ENCODE measurements at regions not wholly inside any gene's neighbourhood (a gene's known extent, or its start where the extent isn't known, plus 50 kb on each side); places are given as distances from the start of the nearest gene placed in this dataset.

GRCh38 chr3:102896851-102897621 lies 462.2 kb downstream of the ZPLD1 start:
- CTCF ChIA-PET = no interaction called here
- no peak for ATAC-seq (ENCODE audit: poor library complexity)

GRCh38 chr3:102904629-102905028 lies 469.8 kb downstream of the ZPLD1 start:
- Histone ChIP-seq H3K27me3 (ENCODE audit: control insufficient read depth in 1 of 2, insufficient read depth in 2 of 2, low read length in 2 of 2) (no peaks in the 10 kb centered on the region), H3K27ac (ENCODE audit: low read depth in 1 of 2, low read length in 2 of 2) (no peak overlapping the region), H3K4me3 (ENCODE audit: low read length) (no peak overlapping the region), H3K9me3 (ENCODE audit: control insufficient read depth in 1 of 2, insufficient read depth in 1 of 2, low read length in 2 of 2) (peaks cover 0 to 4% of the 10 kb centered on the region in 2 experiments), H3K4me1 (ENCODE audit: insufficient read depth, low read length) (no peaks in the 10 kb centered on the region), H3K36me3 (ENCODE audit: insufficient read depth, low read length) (no peaks in the 10 kb centered on the region)
- ChIA-PET CTCF (no interaction called here), POLR2A (no interaction called here)
- H3K36me3 Mint-ChIP-seq (ENCODE audit: low read depth) = no peaks in the 10 kb centered on the region
- H3K9me3 Mint-ChIP-seq = peaks cover 4% of the 10 kb centered on the region
- H3K27ac Mint-ChIP-seq = no peak overlapping the region
- H3K4me3 Mint-ChIP-seq = no peak overlapping the region
- no peak for TF ChIP-seq CTCF (IDR thresholded peaks at IDR 0.05)
- intact Hi-C loops (cut with DNase I, micrococcal nuclease) = no loop called here
- no peak for DNase-seq
- H3K4me1 Mint-ChIP-seq (ENCODE audit: low read depth) = no peaks in the 10 kb centered on the region
- H3K27me3 Mint-ChIP-seq = no peaks in the 10 kb centered on the region
- ATAC-seq (ENCODE audit: poor library complexity) = no peak

More at GRCh38 chr3:102896851-102897621, 462.2 kb downstream of the ZPLD1 start:
- Mint-ChIP-seq H3K9me3 (peaks cover 2% of the 10 kb centered on the region), H3K27me3 (no peaks in the 10 kb centered on the region), H3K4me3 (no peak overlapping the region), H3K27ac (no peak overlapping the region), H3K4me1 (ENCODE audit: low read depth) (no peaks in the 10 kb centered on the region), H3K36me3 (ENCODE audit: low read depth) (no peaks in the 10 kb centered on the region)
- H3K27me3 ChIP-seq (ENCODE audit: control insufficient read depth in 1 of 2, insufficient read depth in 2 of 2, low read length in 2 of 2) = no peaks in the 10 kb centered on the region
- no peaks in the 10 kb centered on the region for H3K4me1 ChIP-seq (ENCODE audit: insufficient read depth, low read length)
- no peak overlapping the region for H3K4me3 ChIP-seq (ENCODE audit: low read length)
- H3K9me3 ChIP-seq (ENCODE audit: control insufficient read depth in 1 of 2, insufficient read depth in 1 of 2, low read length in 2 of 2) = no peaks in the 10 kb centered on the region
- POLR2A ChIA-PET = interaction anchor here (0.5 kb wide), 1 partner anchor 1154 kb away, joined by 3 read pairs; no protein-coding TSS in a partner anchor
- no peak overlapping the region for H3K27ac ChIP-seq (ENCODE audit: low read depth in 1 of 2, low read length in 2 of 2)
- intact Hi-C loops (cut with DNase I, micrococcal nuclease) = no loop called here
- H3K36me3 ChIP-seq (ENCODE audit: insufficient read depth, low read length) = no peaks in the 10 kb centered on the region
- DNase-seq = no peak
- no peak for TF ChIP-seq CTCF (IDR thresholded peaks at IDR 0.05)

- Histone ChIP-seq H3K4me1 (ENCODE audit: insufficient read depth, low read length) (no peaks in the 10 kb centered on the region), H3K36me3 (ENCODE audit: insufficient read depth, low read length) (no peaks in the 10 kb centered on the region), H3K4me3 (ENCODE audit: low read length) (no peak overlapping the region), H3K27ac (ENCODE audit: low read depth in 1 of 2, low read length in 2 of 2) (no peak overlapping the region), H3K27me3 (ENCODE audit: control insufficient read depth in 1 of 2, insufficient read depth in 2 of 2, low read length in 2 of 2) (no peaks in the 10 kb centered on the region), H3K9me3 (ENCODE audit: control insufficient read depth in 1 of 2, insufficient read depth in 1 of 2, low read length in 2 of 2) (peaks cover 0 to 4% of the 10 kb centered on the region in 2 experiments)
- TF ChIP-seq CTCF (IDR thresholded peaks at IDR 0.05) = no peak
- ChIA-PET CTCF (no interaction called here), POLR2A (no interaction called here)
- Mint-ChIP-seq H3K4me1 (ENCODE audit: low read depth) (no peaks in the 10 kb centered on the region), H3K27me3 (no peaks in the 10 kb centered on the region), H3K9me3 (peaks cover 3% of the 10 kb centered on the region), H3K36me3 (ENCODE audit: low read depth) (no peaks in the 10 kb centered on the region), H3K27ac (no peak overlapping the region), H3K4me3 (no peak overlapping the region)
- intact Hi-C loops (cut with DNase I, micrococcal nuclease) = no loop called here
- DNase-seq (no peak), ATAC-seq (ENCODE audit: poor library complexity) (no peak)
Measured at GRCh38 chr3:102905811-102906210, 471.0 kb downstream of the ZPLD1 start.
